A204.1 (cell line): ENCODE measurements at regions not wholly inside any gene's neighbourhood (a gene's known extent, or its start where the extent isn't known, plus 50 kb on each side); places are given as distances from the start of the nearest gene placed in this dataset.
A peak's percentile ranks its signal among the peaks of the same experiment; 100 is the strongest.
"Not testable (repeated sequence)": the region's sequence is repeated elsewhere in the genome, so short reads cannot be mapped to it uniquely, and the experiment has no call there.

Source experiments
- FAIRE-seq: peaks from 2 replicates; lab custom pipeline; 2012; peaks lifted over from hg19 to GRCh38; lab: Jason Lieb, UNC

DNA sequence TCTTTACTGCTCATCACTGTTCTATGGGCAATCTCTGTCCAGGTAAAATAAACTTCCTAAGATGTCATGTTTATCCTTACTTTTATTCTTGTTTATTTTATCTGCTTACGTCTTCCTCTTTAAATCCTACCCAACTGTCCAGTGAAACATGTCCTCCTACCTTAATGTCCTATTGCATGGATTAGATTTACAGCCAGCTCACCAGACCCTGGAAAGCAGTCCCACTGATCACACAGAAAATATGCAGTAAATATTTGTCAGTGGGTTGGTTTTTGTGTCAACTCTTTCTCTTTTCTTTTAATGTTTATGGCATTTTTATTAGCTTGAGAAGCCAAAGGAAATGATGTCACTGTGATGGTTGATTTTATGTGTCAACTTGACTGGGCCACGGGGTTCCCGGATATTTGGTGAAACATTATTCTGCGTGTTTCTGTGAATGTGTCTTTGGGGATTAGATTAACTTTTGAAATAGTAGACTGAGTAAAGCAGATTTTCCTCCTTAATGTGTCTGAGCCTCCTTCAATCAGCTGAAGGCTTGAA, 258.3 kb downstream of the SRGAP2C start:
- no peak for FAIRE-seq

GRCh38 chr1:121444096-121444495, 259.3 kb downstream of the SRGAP2C start:
- no peak for FAIRE-seq

DNA sequence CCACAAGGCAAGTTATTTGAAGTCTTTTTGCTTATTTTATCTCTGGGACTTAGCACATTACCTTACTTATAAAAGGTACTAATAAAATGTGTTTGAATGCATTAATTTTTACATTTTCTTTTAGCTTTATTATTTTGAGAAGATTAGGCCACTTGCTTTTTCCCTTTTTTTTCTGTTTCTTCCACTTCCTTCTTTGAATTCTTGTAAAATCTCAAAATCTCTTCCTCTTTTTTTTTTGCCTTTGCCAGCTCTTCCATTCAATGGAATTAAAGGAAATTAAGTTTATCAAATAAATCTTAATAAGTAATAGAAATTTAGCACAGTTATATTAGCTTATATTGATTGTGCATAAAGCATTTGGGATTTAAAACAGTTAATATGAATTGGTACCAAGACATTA, 260.9 kb downstream of the SRGAP2C start:
- FAIRE-seq = peak; percentile 9

DNA sequence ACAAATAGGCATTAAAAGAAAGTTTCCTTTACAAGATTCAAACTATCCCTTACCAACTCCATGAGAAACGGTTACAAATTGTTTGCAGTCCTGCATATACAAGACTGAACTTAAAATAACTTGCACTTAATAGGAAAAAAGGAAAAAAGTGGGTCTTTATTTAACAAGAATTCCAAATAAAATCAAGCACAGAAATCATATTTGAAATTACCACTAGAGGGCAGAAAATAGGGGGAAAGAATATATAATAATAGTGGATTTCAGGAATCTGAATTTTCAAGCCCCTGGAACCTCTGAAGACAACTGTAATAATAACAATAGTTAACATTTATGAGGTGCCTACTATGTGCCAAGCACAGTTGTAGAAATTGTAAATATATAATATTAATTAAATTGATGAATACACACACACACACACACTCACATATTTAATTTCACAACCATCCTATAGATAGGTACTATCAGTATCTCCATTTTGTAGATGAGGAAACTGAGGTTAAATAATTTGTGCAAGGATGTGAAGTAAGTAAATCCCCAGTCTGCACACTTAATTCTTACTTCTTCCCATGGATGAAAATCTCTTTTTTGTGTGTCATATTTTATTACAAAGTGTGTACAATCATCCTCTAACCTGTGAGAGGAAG, 262.6 kb downstream of the SRGAP2C start:
- FAIRE-seq = peak; percentile 80

GRCh38 chr1:121448064-121448463, 263.3 kb downstream of the SRGAP2C start:
- not testable (repeated sequence) for FAIRE-seq

DNA sequence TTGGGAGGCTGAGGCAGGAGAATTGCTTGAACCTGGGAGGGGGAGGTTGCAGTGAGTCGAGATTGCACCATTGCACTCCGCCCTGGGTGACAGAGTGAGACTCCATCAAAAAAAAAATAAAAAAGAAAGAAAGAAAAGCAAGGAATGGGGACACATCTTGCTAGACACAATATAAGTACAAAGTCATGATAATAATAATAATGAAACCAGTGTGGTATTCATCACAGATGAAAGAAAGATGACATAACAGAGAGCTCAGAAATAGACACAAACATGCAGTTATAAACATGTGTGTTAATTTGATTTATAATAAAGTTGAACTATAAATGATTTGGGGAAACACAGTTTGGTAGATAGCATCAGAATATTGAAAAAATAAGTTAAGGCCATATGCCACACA, 264.1 kb downstream of the SRGAP2C start:
- FAIRE-seq = no peak

- FAIRE-seq = no peak
These were observed 267.7 kb downstream of the SRGAP2C start for GRCh38 chr1:121452484-121452883.

DNA sequence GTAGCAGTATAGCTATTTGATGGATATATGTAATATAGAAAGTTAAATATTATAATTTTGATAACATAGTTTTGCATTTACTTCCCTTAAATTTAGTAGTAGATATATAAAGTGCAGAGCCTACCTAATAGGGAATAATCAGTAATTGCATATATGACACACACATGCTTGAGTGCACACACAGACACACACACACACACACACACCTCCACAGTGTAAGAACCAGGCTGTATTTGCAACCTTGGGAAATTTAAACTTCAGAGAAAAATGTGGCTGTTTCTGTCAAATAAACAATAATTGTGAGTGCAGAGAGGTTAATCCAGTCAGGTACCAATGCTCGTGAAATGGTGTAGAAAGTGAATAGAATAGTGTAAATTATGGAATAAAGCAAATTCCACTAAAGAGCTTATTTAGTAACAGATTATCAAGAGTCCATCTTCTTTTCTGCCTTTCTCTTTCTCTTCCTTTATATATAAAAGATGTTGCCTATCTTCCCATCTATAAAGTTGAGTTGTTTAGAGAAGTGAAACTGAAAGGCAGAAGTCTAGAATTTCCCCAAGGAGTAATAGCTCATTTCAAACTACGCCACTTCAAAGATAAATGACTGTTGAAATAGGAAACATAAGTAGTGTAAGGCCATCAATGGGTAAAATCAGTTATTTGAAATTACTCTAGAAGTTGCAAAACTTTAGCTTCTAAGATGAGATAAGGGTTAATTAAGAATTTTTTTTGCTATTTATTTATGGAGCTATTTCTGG, 273.7 kb downstream of the SRGAP2C start:
- no peak for FAIRE-seq

DNA sequence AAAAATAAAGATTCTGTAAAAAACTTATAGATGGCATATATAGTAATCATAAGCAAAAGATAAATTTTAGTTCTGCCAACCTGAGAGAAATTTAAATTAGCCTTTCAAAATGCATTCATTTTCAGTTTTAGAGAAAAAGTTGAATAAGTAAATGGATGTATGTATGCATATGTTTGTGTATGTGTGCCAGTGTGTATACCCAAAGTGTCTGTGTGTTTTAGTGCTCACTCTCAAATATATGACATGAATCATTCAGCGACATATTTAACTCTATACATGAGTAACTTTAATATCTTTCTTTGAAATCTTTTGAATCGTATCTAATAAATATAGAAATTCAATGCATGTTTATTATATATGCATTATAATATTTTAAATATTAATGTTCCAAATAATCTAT, 274.5 kb downstream of the SRGAP2C start:
- no peak for FAIRE-seq

- not testable (repeated sequence) for FAIRE-seq
These were observed 284.6 kb downstream of the SRGAP2C start for GRCh38 chr1:121469395-121469794.

- FAIRE-seq = not testable (repeated sequence)
These were observed 285.6 kb downstream of the SRGAP2C start for GRCh38 chr1:121470401-121470800.

- FAIRE-seq = no peak
These were observed 286.7 kb downstream of the SRGAP2C start for GRCh38 chr1:121471523-121471922.

DNA sequence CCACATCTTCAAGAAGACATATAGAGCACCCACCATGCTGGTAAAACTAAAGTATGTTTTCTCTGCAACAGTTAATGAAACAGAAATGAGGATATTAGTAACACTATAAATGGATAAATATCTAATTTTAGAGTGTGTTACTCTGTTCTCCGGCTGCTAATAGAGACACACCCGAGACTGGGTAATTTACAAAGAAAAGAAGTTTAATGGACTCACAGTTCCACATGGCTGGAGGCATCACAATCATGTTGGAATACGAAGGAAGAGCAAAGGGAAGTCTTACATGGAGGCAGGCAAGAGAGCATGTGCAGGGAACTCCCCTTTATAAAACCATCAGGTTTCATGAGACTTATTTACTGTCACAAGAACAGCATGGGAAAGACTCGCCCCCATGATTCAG, 287.2 kb downstream of the SRGAP2C start:
- no peak for FAIRE-seq

DNA sequence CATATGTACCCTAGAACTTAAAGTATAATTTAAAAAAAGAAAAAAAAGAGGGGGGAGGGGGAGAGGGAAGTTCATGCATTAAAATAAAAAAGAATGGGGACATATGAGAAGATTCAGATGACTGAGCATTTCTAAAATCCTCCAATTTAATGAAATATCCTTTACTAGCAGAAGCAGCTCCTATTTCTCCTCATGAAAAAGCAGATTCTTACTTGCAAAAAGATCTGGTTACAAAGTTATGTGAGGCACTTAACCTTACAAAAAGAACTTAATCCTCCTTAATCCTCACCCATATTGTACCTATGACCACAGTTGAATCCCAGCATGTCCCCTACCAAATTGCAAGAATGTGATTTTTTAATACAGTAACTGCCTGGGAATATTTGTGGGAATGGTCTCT, 298.5 kb downstream of the SRGAP2C start:
- FAIRE-seq = no peak

DNA sequence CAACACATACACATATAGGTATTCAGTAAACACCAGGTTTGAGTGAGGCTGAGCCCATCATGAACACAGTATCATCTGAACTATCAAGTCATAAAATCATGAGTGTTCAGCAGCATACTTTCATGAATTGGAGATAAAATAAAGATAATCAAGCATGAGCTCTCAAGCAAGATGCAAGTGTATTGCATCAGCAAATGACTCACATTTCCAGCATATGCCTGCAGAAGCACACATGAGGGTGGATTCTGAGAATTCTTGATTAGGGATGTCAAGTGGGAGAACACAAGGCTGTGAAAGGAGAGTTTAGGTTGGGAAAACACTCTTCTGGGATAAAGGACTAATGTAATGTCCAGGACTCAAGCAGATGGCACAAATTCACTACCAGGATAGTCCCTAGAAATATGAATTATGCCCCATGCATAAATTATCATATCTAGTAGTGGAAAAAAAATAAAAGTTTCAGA, 299.2 kb downstream of the SRGAP2C start:
- FAIRE-seq = no peak

DNA sequence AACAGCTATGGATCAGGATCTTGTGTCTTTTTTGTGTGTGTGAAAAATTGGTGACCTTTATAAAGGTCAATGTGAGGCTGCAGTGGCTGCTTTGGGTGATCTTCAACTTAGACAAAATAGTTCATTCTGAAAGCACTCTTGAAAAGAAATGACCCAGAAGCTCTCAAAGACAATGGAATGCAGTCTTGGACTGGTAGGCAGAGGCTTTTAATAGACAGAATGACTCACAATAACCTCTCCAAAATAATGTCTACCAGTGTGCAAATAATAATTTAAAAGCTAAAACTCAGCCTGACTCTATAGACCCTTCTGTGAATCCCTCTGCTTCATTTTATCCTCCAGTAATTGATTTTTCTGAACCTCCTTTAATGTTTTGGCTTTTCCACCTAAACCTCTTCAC, 310.0 kb downstream of the SRGAP2C start:
- not testable (repeated sequence) for FAIRE-seq

- FAIRE-seq = not testable (repeated sequence)
These were observed 326.7 kb downstream of the SRGAP2C start for GRCh38 chr1:121511455-121511854.

DNA sequence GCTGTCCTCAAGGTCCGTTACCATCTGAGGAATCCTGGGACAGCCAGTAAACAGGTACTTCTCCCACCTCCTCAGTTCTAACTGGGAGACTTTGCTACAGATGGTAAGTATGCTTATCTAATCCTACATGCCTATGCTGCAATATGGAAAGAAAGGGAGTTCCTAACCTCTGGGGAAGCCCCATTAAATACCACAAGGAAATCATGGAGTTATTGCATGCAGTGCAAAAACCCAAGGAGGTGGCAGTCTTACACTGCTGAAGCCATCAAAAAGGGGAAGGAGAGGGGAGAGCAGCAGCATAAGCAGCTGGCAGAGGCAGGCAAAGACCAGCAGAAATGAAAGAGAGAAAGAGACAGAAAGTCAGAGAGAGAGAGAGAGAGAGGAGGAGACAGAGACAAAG, 327.1 kb downstream of the SRGAP2C start:
- not testable (repeated sequence) for FAIRE-seq

DNA sequence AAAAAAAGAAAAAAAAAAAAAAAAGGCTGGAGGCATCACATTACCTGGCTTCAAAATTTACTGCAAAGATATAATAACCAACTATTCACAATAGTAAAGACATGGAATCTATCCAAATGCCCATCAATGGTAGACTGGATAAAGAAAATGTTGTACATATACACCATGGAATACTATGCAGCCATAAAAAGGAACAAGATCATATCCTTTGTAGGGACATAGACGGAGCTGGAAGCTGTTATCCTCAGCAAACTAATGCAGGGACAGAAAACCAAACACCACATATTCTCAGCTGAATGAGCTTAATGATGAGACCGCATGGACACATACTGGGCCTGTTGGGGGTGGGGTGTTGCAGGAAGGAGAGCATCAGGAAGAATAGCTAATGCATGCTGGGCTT, 330.5 kb downstream of the SRGAP2C start:
- no peak for FAIRE-seq

DNA sequence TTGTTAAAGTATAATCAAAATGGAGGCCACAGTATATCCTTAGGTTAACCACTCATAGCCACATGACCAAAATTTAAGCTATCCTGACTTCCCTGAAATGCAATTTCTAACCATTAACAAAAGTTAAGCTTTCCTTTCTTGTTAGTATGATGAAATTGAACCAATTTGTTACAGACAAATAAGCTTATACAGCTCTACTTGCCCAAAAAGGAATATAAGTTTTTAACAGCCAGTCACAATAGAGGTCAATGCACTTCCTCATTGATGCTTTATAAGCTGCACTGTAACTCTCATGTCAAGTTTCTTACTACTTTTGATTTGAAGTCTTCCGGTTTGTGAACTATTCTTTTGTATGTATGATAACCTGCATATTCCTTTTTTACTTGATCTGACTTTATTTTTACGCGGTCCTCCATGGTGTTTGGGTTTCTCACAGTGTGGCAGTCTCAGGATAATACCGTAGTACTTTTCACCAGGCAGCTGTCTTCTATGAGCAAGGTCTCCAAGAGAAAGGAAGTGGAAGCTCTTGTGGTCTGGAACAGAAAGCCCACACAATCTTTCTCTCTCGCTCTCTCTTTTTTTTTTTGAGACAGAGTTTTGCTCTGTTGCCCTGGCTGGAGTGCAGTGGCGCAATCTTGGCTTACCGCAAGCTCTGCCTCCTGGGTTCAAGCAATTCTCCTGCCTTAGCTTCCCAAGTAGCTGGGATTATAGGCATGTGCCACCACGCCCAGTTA, 331.6 kb downstream of the SRGAP2C start:
- no peak for FAIRE-seq

- FAIRE-seq = no peak
These were observed 332.9 kb downstream of the SRGAP2C start for GRCh38 chr1:121517586-121518230.

- FAIRE-seq = no peak
These were observed 333.9 kb downstream of the SRGAP2C start for GRCh38 chr1:121518726-121519041.
